ENCODE measurements at regions not wholly inside any gene's neighbourhood (a gene's known extent, or its start where the extent isn't known, plus 50 kb on each side); places are given as distances from the start of the nearest gene placed in this dataset.

DNA sequence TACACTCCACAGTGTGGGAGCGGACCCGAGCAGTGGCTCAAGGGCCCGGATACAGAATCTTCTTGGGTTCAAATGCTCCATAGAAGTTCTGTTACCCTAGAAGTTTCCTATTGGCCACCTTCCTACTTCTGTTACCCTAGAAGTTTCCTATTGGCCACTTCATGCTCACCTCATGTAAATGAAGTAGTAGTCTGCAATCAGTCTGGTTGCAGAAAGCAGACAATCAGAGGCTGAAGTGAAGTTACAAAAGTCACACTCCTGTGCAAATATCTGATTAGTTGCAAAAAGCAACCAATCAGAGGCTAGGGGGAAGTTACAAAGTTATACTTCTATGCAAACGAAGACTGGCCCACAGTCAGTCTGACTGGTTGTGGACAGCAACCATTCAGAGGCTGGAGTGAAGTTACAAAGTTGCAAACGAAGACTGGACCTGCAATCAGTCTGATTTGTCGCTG, 77.8 kb upstream of the CPNE8 start:
- DNase-seq (ENCODE audit: low read depth in 4 of 4, low spot score in 1 of 4), result no peak

DNA sequence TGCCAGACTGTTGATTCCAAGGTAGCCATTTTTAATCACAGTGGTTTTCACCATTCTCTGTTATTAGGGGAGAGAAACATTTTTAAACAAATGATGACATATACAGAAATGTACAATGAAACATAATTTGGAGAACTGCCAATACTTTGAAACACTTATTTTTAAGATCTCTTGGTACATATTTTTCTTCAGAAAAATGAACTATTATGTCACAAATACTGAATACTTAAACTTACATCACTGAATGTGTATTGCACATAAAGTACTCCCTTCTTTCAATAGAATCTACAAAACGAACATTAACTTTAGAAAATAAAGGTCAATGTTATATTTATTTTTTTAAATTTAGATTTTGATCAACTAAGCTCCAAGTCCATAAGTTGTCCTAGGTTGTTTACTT, 71.7 kb upstream of the CPNE8 start:
- DNase-seq (ENCODE audit: low read depth in 4 of 4, low spot score in 1 of 4), result no peak

DNA sequence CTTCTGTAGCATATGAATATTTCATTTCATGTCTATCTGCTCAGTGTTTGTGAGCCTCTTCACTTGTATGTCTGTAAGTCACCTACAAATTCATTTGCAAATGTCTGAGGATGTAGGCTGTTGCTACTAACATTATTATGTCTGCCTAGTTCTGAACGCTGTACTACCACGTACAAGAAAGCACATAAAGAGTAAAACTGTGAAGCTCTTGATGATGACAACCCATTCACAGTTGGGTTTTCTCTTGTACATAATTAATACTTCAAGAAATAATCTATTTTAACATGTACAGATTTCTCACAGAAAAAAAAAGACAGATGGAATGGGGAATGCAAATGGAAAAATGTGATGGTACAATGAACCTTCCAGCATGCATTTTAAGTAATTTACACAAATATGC, 64.3 kb upstream of the CPNE8 start:
- no peak for DNase-seq (ENCODE audit: low read depth in 4 of 4, low spot score in 1 of 4)

DNA sequence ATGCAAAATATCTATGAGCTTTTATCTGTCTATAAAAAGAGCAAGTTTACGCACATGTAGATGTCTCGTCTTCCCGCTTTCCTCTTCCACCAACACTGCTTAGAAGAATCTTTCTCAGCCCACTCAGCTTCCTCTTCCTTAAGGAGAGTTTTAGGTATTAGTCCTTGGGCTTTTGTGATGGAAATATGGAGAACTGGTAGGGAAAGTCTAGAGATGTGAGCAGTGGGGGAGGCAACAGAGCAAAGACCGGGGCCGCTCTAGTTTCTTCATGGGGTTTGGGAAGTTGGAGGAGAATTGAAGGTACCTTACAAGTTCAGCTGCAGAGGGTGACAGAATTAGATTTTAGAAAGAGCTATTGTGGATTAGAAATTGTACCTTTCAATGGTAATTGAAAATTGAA, 56.3 kb upstream of the CPNE8 start:
- no peak for DNase-seq (ENCODE audit: low read depth in 4 of 4, low spot score in 1 of 4)

DNA sequence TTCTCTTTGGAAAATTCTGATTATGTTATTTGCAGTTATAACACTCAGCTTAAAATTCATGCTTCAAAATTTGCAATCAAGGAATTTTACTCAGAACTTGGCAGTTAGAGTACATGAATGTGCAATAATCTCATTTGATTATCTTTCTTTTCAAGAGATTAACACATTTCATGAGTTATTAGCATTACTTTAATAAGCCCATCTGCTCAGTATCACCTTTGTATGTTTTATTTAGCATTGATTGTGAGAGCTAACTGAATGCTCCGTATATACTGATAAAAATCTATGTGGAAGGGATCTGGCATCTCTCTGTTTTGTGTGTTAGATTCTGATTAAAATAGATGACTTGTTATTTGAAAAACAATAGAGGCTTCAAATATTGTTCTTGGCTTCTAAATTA, 55.6 kb upstream of the CPNE8 start:
- no peak for DNase-seq (ENCODE audit: low read depth in 4 of 4, low spot score in 1 of 4)

DNA sequence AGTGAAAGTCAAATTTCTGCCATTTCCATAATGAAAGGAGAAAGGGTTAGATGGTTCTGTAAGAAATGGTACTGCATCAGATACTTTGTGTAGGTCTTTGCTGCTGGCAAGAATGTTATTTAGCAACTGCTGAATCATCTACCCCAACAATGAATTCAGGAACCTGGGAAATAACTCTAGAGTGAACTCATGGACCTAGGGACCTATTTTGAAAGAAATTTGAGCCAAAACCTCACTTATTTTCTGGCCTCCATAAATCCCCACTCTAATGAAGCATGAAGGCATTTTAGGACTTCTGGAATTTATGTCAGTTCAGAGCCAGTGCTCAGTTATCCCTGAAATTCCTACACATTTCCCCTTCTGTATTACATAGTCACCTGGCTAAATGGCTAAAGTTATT, 50.9 kb upstream of the CPNE8 start:
- no peak for DNase-seq (ENCODE audit: low read depth in 4 of 4, low spot score in 1 of 4)
